ENCODE measurements at regions not wholly inside any gene's neighbourhood (a gene's known extent, or its start where the extent isn't known, plus 50 kb on each side); places are given as distances from the start of the nearest gene placed in this dataset.
"Not testable (repeated sequence)": the region's sequence is repeated elsewhere in the genome, so short reads cannot be mapped to it uniquely, and the experiment has no call there.

GRCh38 chr11:29231991-29232390 is 784.8 kb downstream of the KCNA4 start:
- no peak for DNase-seq

- no peak for DNase-seq
These were observed 785.2 kb downstream of the KCNA4 start for GRCh38 chr11:29231586-29231985.

GRCh38 chr11:29227811-29228210 is 789.0 kb downstream of the KCNA4 start:
- DNase-seq: no peak

GRCh38 chr11:29224739-29225384 is 792.0 kb downstream of the KCNA4 start:
- DNase-seq: no peak

- DNase-seq: not testable (repeated sequence)
These were observed 797.3 kb downstream of the KCNA4 start for GRCh38 chr11:29219531-29219930.

GRCh38 chr11:29217901-29218300 is 798.9 kb downstream of the KCNA4 start:
- DNase-seq: no peak

GRCh38 chr11:29214833-29215232 is 802.0 kb downstream of the KCNA4 start:
- no peak for DNase-seq

- DNase-seq: no peak
These were observed 805.6 kb downstream of the KCNA4 start for GRCh38 chr11:29211202-29211601.

GRCh38 chr11:29210426-29210825 is 806.4 kb downstream of the KCNA4 start:
- no peak for DNase-seq

- no peak for DNase-seq
These were observed 808.7 kb downstream of the KCNA4 start for GRCh38 chr11:29208117-29208516.

GRCh38 chr11:29200791-29201562 is 815.9 kb downstream of the KCNA4 start:
- no peak for DNase-seq

- DNase-seq: no peak
These were observed 826.5 kb downstream of the KCNA4 start for GRCh38 chr11:29190313-29190712.

- no peak for DNase-seq
These were observed 829.6 kb downstream of the KCNA4 start for GRCh38 chr11:29187215-29187614.

- no peak for DNase-seq
These were observed 831.6 kb downstream of the KCNA4 start for GRCh38 chr11:29184939-29185890.

- DNase-seq: no peak
These were observed 833.5 kb downstream of the KCNA4 start for GRCh38 chr11:29183301-29183700.

- DNase-seq: no peak
These were observed 843.2 kb downstream of the KCNA4 start for GRCh38 chr11:29173660-29174062.

GRCh38 chr11:29171360-29171950 is 845.4 kb downstream of the KCNA4 start:
- no peak for DNase-seq

GRCh38 chr11:29166306-29166705 is 850.5 kb downstream of the KCNA4 start:
- no peak for DNase-seq

GRCh38 chr11:29163231-29163630 is 853.6 kb downstream of the KCNA4 start:
- no peak for DNase-seq

- no peak for DNase-seq
These were observed 854.3 kb downstream of the KCNA4 start for GRCh38 chr11:29162491-29162890.

GRCh38 chr11:29161191-29161590 is 855.6 kb downstream of the KCNA4 start:
- DNase-seq: no peak

GRCh38 chr11:29159552-29160465 is 857.0 kb downstream of the KCNA4 start:
- DNase-seq: peak; percentile 1

Data from DMS 273 treated with DMSO at 0.1 percent for 48 hours (cell line).